Left lung (tissue), 4 donors: ENCODE measurements at regions not wholly inside any gene's neighbourhood (a gene's known extent, or its start where the extent isn't known, plus 50 kb on each side); places are given as distances from the start of the nearest gene placed in this dataset.

Experiments used
- ATAC-seq: fragments of 200-7000 bp; cut with Tn5 transposase; one replicate; pipeline ENCODE4 v1.9.1; 2020; ENCODE audit warnings: moderate library complexity
- DNase-seq, 4 donors: peaks; one replicate each; pipeline ENCODE4 v3.0.0-alpha.2; 2013 to 2020
- H3K27ac ChIP-seq, 2 donors: fragments of 200-600 bp; sonication (generic) in 1 of 2; one replicate each; pipeline versions ENCODE4 v1.5.0 to v1.8.0; 2020 to 2021
- H3K27me3 ChIP-seq, 2 donors: fragments of 200-600 bp; sonication (generic) in 1 of 2; one replicate each; pipeline versions ENCODE4 v1.5.0 to v1.8.0; 2020 to 2021
- H3K36me3 ChIP-seq, 2 donors: fragments of 200-600 bp; sonication (generic) in 1 of 2; one replicate each; pipeline versions ENCODE4 v1.5.0 to v1.8.0; 2020 to 2021
- H3K4me1 ChIP-seq, 2 donors: fragments of 200-600 bp; one replicate each; pipeline ENCODE4 v1.8.0; 2021
- H3K4me3 ChIP-seq, 2 donors: fragments of 200-600 bp; sonication (generic) in 1 of 2; one replicate each; pipeline versions ENCODE4 v1.5.0 to v1.8.0; 2020 to 2021; ENCODE audit warnings: mild to moderate bottlenecking in 1 of 2
- H3K9me3 ChIP-seq, 2 donors: fragments of 200-600 bp; sonication (generic) in 1 of 2; one replicate each; pipeline versions ENCODE4 v1.5.0 to v1.8.0; 2020 to 2021
- CTCF ChIP-seq, 2 donors: fragments of 200-600 bp; sonication (generic) in 1 of 2; IDR thresholded peaks; one replicate each; pipeline versions ENCODE4 v1.5.0 to v1.8.0; 2021; ENCODE audit warnings: antibody characterized with exemption in 2 of 2
- intact Hi-C, 2 donors: fragments of 100-400 bp; cut with DNase I; formaldehyde crosslinking; loops; one replicate each; pipeline versions ENCODE4 v1.11.2 to v1.14.2; 2022
- donor health status: DM: no; HTN: yes; CAD: no.
- donor health status: DM: no; HTN: no; CAD: no.

GRCh38 chr11:119912229-119912628, 183.2 kb upstream of the NECTIN1 start:
- Histone ChIP-seq H3K4me1 (no peaks in the 10 kb centered on the region), H3K4me3 (no peak overlapping the region), H3K36me3 (no peaks in the 10 kb centered on the region), H3K27me3 (peaks cover 0 to 16% of the 10 kb centered on the region in 2 donors), H3K9me3 (no peaks in the 10 kb centered on the region), H3K27ac (no peak overlapping the region)
- intact Hi-C loops, result no loop called here
- no peak for DNase-seq
- TF ChIP-seq CTCF (IDR thresholded peaks at IDR 0.05), result no peak
- ATAC-seq, result no peak

- intact Hi-C loops, result no loop called here
- no peak for TF ChIP-seq CTCF (IDR thresholded peaks at IDR 0.05)
- H3K4me1 ChIP-seq, result no peaks in the 10 kb centered on the region
Measured at GRCh38 chr11:119910650-119911049, 181.7 kb upstream of the NECTIN1 start.

GRCh38 chr11:119910051-119910450, 181.1 kb upstream of the NECTIN1 start:
- no peaks in the 10 kb centered on the region for H3K36me3 ChIP-seq
- ATAC-seq (no peak), DNase-seq (no peak)
- no peaks in the 10 kb centered on the region for H3K9me3 ChIP-seq
- H3K4me1 ChIP-seq, result no peaks in the 10 kb centered on the region
- H3K27me3 ChIP-seq, result peaks cover 0 to 17% of the 10 kb centered on the region in 2 donors
- H3K27ac ChIP-seq, result no peak overlapping the region
- intact Hi-C loops, result no loop called here
- no peak overlapping the region for H3K4me3 ChIP-seq
- no peak for TF ChIP-seq CTCF (IDR thresholded peaks at IDR 0.05)

More at GRCh38 chr11:119910650-119911049, 181.7 kb upstream of the NECTIN1 start:
- H3K4me3 ChIP-seq, result no peak overlapping the region
- no peak overlapping the region for H3K27ac ChIP-seq
- no peaks in the 10 kb centered on the region for H3K36me3 ChIP-seq
- H3K27me3 ChIP-seq, result peaks cover 0 to 17% of the 10 kb centered on the region in 2 donors
- DNase-seq (no peak), ATAC-seq (no peak)
- no peaks in the 10 kb centered on the region for H3K9me3 ChIP-seq

GRCh38 chr11:119909495-119909894, 180.5 kb upstream of the NECTIN1 start:
- DNase-seq (no peak), ATAC-seq (no peak)
- Histone ChIP-seq H3K36me3 (no peaks in the 10 kb centered on the region), H3K9me3 (no peaks in the 10 kb centered on the region), H3K27ac (no peak overlapping the region), H3K27me3 (peaks cover 0 to 17% of the 10 kb centered on the region in 2 donors), H3K4me3 (no peak overlapping the region), H3K4me1 (no peaks in the 10 kb centered on the region)
- intact Hi-C loops, result no loop called here
- no peak for TF ChIP-seq CTCF (IDR thresholded peaks at IDR 0.05)

GRCh38 chr11:119909077-119909476, 180.1 kb upstream of the NECTIN1 start:
- no peak for ATAC-seq

More at GRCh38 chr11:119909077-119909476, 180.1 kb upstream of the NECTIN1 start:
- Histone ChIP-seq H3K4me1 (no peaks in the 10 kb centered on the region), H3K27ac (no peak overlapping the region), H3K4me3 (no peak overlapping the region), H3K36me3 (no peaks in the 10 kb centered on the region), H3K27me3 (peaks cover 0 to 17% of the 10 kb centered on the region in 2 donors), H3K9me3 (no peaks in the 10 kb centered on the region)
- TF ChIP-seq CTCF (IDR thresholded peaks at IDR 0.05), result no peak
- no peak for DNase-seq
- intact Hi-C loops, result no loop called here
